ENCODE measurements at regions not wholly inside any gene's neighbourhood (a gene's known extent, or its start where the extent isn't known, plus 50 kb on each side); places are given as distances from the start of the nearest gene placed in this dataset.

- TF ChIP-seq MTA3 (IDR thresholded peaks at IDR 0.05; ENCODE audit: borderline replicate concordance, low read length) (no peak), TCF7 (IDR thresholded peaks at IDR 0.05; ENCODE audit: borderline replicate concordance) (no peak), REST (IDR thresholded peaks at IDR 0.05; ENCODE audit: low read depth, low read length) (no peak), ZBTB33 (IDR thresholded peaks at IDR 0.05) (no peak), CTCF (IDR thresholded peaks at IDR 0.05 in 2 of 3, conservative IDR thresholded peaks at IDR 0.05 in 1 of 3; ENCODE audit: control insufficient read depth in 2 of 3, extremely low read depth in 1 of 3, insufficient read depth in 1 of 3, low read depth in 3 of 3, low read length in 3 of 3) (no peak), TAF1 (IDR thresholded peaks at IDR 0.05; ENCODE audit: borderline replicate concordance, low read depth, low read length) (no peak), GABPA (IDR thresholded peaks at IDR 0.05; ENCODE audit: low read depth) (no peak), TARDBP (IDR thresholded peaks at IDR 0.05; ENCODE audit: borderline replicate concordance) (no peak), POLR2A (IDR thresholded peaks at IDR 0.05; ENCODE audit: low read depth, low read length) (no peak)
Measured at GRCh38 chr2:190744041-190744440, 95.2 kb downstream of the NAB1 start.
